ENCODE measurements at regions not wholly inside any gene's neighbourhood (a gene's known extent, or its start where the extent isn't known, plus 50 kb on each side); places are given as distances from the start of the nearest gene placed in this dataset.

- H3K4me3 ChIP-seq (ENCODE audit: low read length) = no peak overlapping the region
- H3K4me1 ChIP-seq (ENCODE audit: insufficient read depth, low read length) = peaks cover 6% of the 10 kb centered on the region
- no peak overlapping the region for H3K4me3 Mint-ChIP-seq
- H3K9me3 ChIP-seq (ENCODE audit: control insufficient read depth in 1 of 2, insufficient read depth in 1 of 2, low read length in 2 of 2) = peaks cover 0 to 18% of the 10 kb centered on the region in 2 experiments
- no peak for ATAC-seq (ENCODE audit: poor library complexity)
- H3K4me1 Mint-ChIP-seq (ENCODE audit: low read depth) = peaks cover 13% of the 10 kb centered on the region
- intact Hi-C loops (cut with DNase I, micrococcal nuclease) = no loop called here
- no peak for TF ChIP-seq CTCF (IDR thresholded peaks at IDR 0.05)
- H3K27me3 Mint-ChIP-seq = no peaks in the 10 kb centered on the region
- no peaks in the 10 kb centered on the region for H3K36me3 Mint-ChIP-seq (ENCODE audit: low read depth)
- H3K36me3 ChIP-seq (ENCODE audit: insufficient read depth, low read length) = no peaks in the 10 kb centered on the region
- H3K27ac ChIP-seq (ENCODE audit: low read depth in 1 of 2, low read length in 2 of 2) = no peak overlapping the region
- no peaks in the 10 kb centered on the region for H3K9me3 Mint-ChIP-seq
- H3K27me3 ChIP-seq (ENCODE audit: control insufficient read depth in 1 of 2, insufficient read depth in 2 of 2, low read length in 2 of 2) = no peaks in the 10 kb centered on the region
- H3K27ac Mint-ChIP-seq = no peak overlapping the region
- CTCF ChIA-PET = no interaction called here
- no peak for DNase-seq
- POLR2A ChIA-PET = no interaction called here
Observed at GRCh38 chr17:73744411-73744810, 100.2 kb upstream of the SDK2 start.

GRCh38 chr17:73746314-73747073 lies 102.2 kb upstream of the SDK2 start:
- no peak overlapping the region for H3K27ac ChIP-seq (ENCODE audit: low read depth in 1 of 2, low read length in 2 of 2)
- no peak overlapping the region for H3K4me3 Mint-ChIP-seq
- H3K9me3 Mint-ChIP-seq = no peaks in the 10 kb centered on the region
- H3K27me3 Mint-ChIP-seq = no peaks in the 10 kb centered on the region
- H3K9me3 ChIP-seq (ENCODE audit: control insufficient read depth in 1 of 2, insufficient read depth in 1 of 2, low read length in 2 of 2) = peaks cover 0 to 18% of the 10 kb centered on the region in 2 experiments
- H3K4me3 ChIP-seq (ENCODE audit: low read length) = no peak overlapping the region
- H3K36me3 Mint-ChIP-seq (ENCODE audit: low read depth) = no peaks in the 10 kb centered on the region
- no peak for TF ChIP-seq CTCF (IDR thresholded peaks at IDR 0.05)
- intact Hi-C loops (cut with DNase I, micrococcal nuclease) = no loop called here
- no peak for ATAC-seq (ENCODE audit: poor library complexity)
- no peaks in the 10 kb centered on the region for H3K4me1 Mint-ChIP-seq (ENCODE audit: low read depth)
- no peaks in the 10 kb centered on the region for H3K36me3 ChIP-seq (ENCODE audit: insufficient read depth, low read length)
- no peak overlapping the region for H3K27ac Mint-ChIP-seq
- H3K27me3 ChIP-seq (ENCODE audit: control insufficient read depth in 1 of 2, insufficient read depth in 2 of 2, low read length in 2 of 2) = peaks cover 0 to 2% of the 10 kb centered on the region in 2 experiments
- no peaks in the 10 kb centered on the region for H3K4me1 ChIP-seq (ENCODE audit: insufficient read depth, low read length)
- no peak for DNase-seq
- ChIA-PET POLR2A (no interaction called here), CTCF (interaction anchor here (0.6 kb wide), 1 partner anchor 43 kb away, joined by 3 read pairs; no protein-coding TSS in a partner anchor)

GRCh38 chr17:73747221-73748002 lies 103.2 kb upstream of the SDK2 start:
- DNase-seq = no peak
- no peak for ATAC-seq (ENCODE audit: poor library complexity)
- H3K4me3 Mint-ChIP-seq = no peak overlapping the region
- intact Hi-C loops (cut with DNase I, micrococcal nuclease) = no loop called here
- CTCF ChIA-PET = no interaction called here
- no peaks in the 10 kb centered on the region for H3K36me3 ChIP-seq (ENCODE audit: insufficient read depth, low read length)
- POLR2A ChIA-PET = no interaction called here
- no peaks in the 10 kb centered on the region for H3K27me3 Mint-ChIP-seq
- no peaks in the 10 kb centered on the region for H3K4me1 Mint-ChIP-seq (ENCODE audit: low read depth)
- no peaks in the 10 kb centered on the region for H3K9me3 Mint-ChIP-seq
- no peaks in the 10 kb centered on the region for H3K36me3 Mint-ChIP-seq (ENCODE audit: low read depth)
- no peak overlapping the region for H3K27ac Mint-ChIP-seq
- H3K27ac ChIP-seq (ENCODE audit: low read depth in 1 of 2, low read length in 2 of 2) = no peak overlapping the region
- no peak overlapping the region for H3K4me3 ChIP-seq (ENCODE audit: low read length)
- no peak for TF ChIP-seq CTCF (IDR thresholded peaks at IDR 0.05)
- peaks cover 0 to 2% of the 10 kb centered on the region in 2 experiments for H3K27me3 ChIP-seq (ENCODE audit: control insufficient read depth in 1 of 2, insufficient read depth in 2 of 2, low read length in 2 of 2)
- no peaks in the 10 kb centered on the region for H3K4me1 ChIP-seq (ENCODE audit: insufficient read depth, low read length)
- H3K9me3 ChIP-seq (ENCODE audit: control insufficient read depth in 1 of 2, insufficient read depth in 1 of 2, low read length in 2 of 2) = peaks cover 0 to 13% of the 10 kb centered on the region in 2 experiments

Data from CD4-positive, alpha-beta T cell (primary cell).